WTC11 (cell line): ENCODE measurements at regions not wholly inside any gene's neighbourhood (a gene's known extent, or its start where the extent isn't known, plus 50 kb on each side); places are given as distances from the start of the nearest gene placed in this dataset.

ENCODE experiments used
- FOXJ3 ChIP-seq: sonication (generic); formaldehyde crosslinking; IDR thresholded peaks from 2 replicates; pipeline ENCODE4 v1.9.0; 2021; ENCODE audit warnings: missing genetic modification reagents, mild to moderate bottlenecking, borderline replicate concordance
- ZNF416 ChIP-seq: fragments of 250-450 bp; sonication (Bioruptor Pico); IDR thresholded peaks from 2 replicates; pipeline ENCODE4 v1.9.0; 2021; ENCODE audit warnings: mild to moderate bottlenecking, inconsistent platforms
- TF ChIP-seq, protein P1 (sequence below): sonication (generic); formaldehyde crosslinking; IDR thresholded peaks from 2 replicates; pipeline ENCODE4 v1.8.1; 2023; ENCODE audit warnings: mild to moderate bottlenecking, missing genetic modification reagents, moderate library complexity
- TF ChIP-seq, protein P2 (sequence below): fragments of 200-600 bp; IDR thresholded peaks from 2 replicates; pipeline ENCODE4 v1.8.0; 2022; ENCODE audit warnings: antibody characterized with exemption
- TF ChIP-seq, protein P3 (sequence below): sonication (generic); formaldehyde crosslinking; IDR thresholded peaks from 2 replicates; pipeline ENCODE4 v1.8.1; 2022; ENCODE audit warnings: low read depth, missing genetic modification reagents, borderline replicate concordance

DNA sequence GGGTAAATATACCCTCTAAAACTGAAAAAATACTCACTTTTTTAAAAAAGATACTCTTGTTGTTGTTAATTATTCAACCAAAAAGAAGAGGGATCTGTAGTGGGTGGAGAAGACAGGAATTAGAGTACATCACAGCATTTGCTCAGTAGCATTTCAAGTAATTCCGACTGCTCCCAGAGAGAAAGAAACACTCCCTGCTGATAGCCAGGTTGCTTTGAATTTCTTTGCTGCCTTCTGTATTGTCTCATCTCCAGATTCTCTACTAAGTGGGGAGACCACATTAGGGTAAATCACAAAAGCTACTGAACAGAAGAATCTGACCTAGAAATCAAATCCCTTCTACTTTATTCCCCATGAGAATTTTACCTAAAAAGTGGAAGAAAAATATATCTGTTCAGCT, 661.1 kb downstream of the BRINP3 start:
- TF ChIP-seq, protein P1, sequence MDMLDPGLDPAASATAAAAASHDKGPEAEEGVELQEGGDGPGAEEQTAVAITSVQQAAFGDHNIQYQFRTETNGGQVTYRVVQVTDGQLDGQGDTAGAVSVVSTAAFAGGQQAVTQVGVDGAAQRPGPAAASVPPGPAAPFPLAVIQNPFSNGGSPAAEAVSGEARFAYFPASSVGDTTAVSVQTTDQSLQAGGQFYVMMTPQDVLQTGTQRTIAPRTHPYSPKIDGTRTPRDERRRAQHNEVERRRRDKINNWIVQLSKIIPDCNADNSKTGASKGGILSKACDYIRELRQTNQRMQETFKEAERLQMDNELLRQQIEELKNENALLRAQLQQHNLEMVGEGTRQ (CRISPR knock-in tag), result no peak
- TF ChIP-seq, protein P2, sequence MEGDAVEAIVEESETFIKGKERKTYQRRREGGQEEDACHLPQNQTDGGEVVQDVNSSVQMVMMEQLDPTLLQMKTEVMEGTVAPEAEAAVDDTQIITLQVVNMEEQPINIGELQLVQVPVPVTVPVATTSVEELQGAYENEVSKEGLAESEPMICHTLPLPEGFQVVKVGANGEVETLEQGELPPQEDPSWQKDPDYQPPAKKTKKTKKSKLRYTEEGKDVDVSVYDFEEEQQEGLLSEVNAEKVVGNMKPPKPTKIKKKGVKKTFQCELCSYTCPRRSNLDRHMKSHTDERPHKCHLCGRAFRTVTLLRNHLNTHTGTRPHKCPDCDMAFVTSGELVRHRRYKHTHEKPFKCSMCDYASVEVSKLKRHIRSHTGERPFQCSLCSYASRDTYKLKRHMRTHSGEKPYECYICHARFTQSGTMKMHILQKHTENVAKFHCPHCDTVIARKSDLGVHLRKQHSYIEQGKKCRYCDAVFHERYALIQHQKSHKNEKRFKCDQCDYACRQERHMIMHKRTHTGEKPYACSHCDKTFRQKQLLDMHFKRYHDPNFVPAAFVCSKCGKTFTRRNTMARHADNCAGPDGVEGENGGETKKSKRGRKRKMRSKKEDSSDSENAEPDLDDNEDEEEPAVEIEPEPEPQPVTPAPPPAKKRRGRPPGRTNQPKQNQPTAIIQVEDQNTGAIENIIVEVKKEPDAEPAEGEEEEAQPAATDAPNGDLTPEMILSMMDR, result no peak
- TF ChIP-seq, protein P3, sequence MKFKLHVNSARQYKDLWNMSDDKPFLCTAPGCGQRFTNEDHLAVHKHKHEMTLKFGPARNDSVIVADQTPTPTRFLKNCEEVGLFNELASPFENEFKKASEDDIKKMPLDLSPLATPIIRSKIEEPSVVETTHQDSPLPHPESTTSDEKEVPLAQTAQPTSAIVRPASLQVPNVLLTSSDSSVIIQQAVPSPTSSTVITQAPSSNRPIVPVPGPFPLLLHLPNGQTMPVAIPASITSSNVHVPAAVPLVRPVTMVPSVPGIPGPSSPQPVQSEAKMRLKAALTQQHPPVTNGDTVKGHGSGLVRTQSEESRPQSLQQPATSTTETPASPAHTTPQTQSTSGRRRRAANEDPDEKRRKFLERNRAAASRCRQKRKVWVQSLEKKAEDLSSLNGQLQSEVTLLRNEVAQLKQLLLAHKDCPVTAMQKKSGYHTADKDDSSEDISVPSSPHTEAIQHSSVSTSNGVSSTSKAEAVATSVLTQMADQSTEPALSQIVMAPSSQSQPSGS, result no peak
- TF ChIP-seq ZNF416 (CRISPR knock-in tag) (no peak), FOXJ3 (CRISPR knock-in tag) (no peak)
